IMR-90 (cell line): ENCODE measurements at regions not wholly inside any gene's neighbourhood (a gene's known extent, or its start where the extent isn't known, plus 50 kb on each side); places are given as distances from the start of the nearest gene placed in this dataset.
A peak's percentile ranks its signal among the peaks of the same experiment; 100 is the strongest.

Source experiments
- ATAC-seq: fragments of 200-7000 bp; cut with Tn5 transposase; 2 replicates; pipeline ENCODE4 v1.9.1; 2020; ENCODE audit warnings: low read depth, mild to moderate bottlenecking, moderate library complexity
- BruUV-seq: library from RNA; stranded (reverse); fragments of 400-500 nt; replicated peaks from 2 replicates; lab custom pipeline; 2021; lab: Mats Ljungman, UMichigan
- CTCF ChIA-PET: fragments of 300-600 bp; formaldehyde crosslinking; extraction: SDS; loops from one replicate; lab custom pipeline; 2021; ENCODE audit warnings: antibody characterized with exemption; lab: Yijun Ruan, JAX
- POLR2A ChIA-PET: fragments of 300-600 bp; sonication (Branson Sonifier 250); formaldehyde crosslinking; loops from one replicate; lab custom pipeline; 2022; ENCODE audit warnings: antibody characterized with exemption; ENCODE audit not compliant: unreplicated experiment; lab: Charles Lee
- DNase-seq: peaks from one replicate; pipeline ENCODE4 v3.0.0; 2013
- H2AFZ ChIP-seq: replicated peaks from 2 replicates; pipeline ENCODE3; 2013; ENCODE audit warnings: low read length, mild to moderate bottlenecking; ENCODE audit not compliant: poor library complexity
- H2AK5ac ChIP-seq: 2 replicates; pipeline ENCODE4 v1.6.1; 2013; ENCODE audit warnings: low read depth, low read length, inconsistent platforms
- H2AK9ac ChIP-seq: replicated peaks from 2 replicates; pipeline ENCODE3; 2013; ENCODE audit warnings: mild to moderate bottlenecking, low read depth, low read length, moderate library complexity; ENCODE audit not compliant: poor library complexity
- H2BK120ac ChIP-seq: 2 replicates; pipeline ENCODE4 v1.6.1; 2013; ENCODE audit warnings: low read depth, low read length, inconsistent platforms
- H2BK15ac ChIP-seq: 3 replicates; pipeline ENCODE4 v1.6.1; 2013; ENCODE audit warnings: low read depth, low read length, inconsistent platforms
- H2BK20ac ChIP-seq: 2 replicates; pipeline ENCODE4 v1.6.1; 2013; ENCODE audit warnings: low read depth, mild to moderate bottlenecking, inconsistent platforms, low read length, moderate library complexity
- H2BK5ac ChIP-seq: 2 replicates; pipeline ENCODE4 v1.6.1; 2013; ENCODE audit warnings: mild to moderate bottlenecking, low read depth, low read length, inconsistent platforms; ENCODE audit not compliant: poor library complexity, severe bottlenecking
- H3K14ac ChIP-seq: replicated peaks from 2 replicates; pipeline ENCODE4 v1.6.1; 2013; ENCODE audit warnings: low read depth, low read length, inconsistent platforms
- H3K18ac ChIP-seq: 2 replicates; pipeline ENCODE4 v1.6.1; 2013; ENCODE audit warnings: low read depth, low read length, control low read depth
- H3K23ac ChIP-seq: 2 replicates; pipeline ENCODE4 v1.6.1; 2013; ENCODE audit warnings: low read depth, low read length, inconsistent platforms
- H3K27ac ChIP-seq: 2 replicates; pipeline ENCODE4 v1.5.1; 2013; ENCODE audit warnings: mild to moderate bottlenecking, control low read depth, low read length; ENCODE audit not compliant: insufficient read depth
- H3K27me3 ChIP-seq: 2 replicates; pipeline ENCODE4 v1.6.1; 2013; ENCODE audit warnings: low read length; ENCODE audit not compliant: control insufficient read depth, insufficient read depth
- H3K36me3 ChIP-seq: 2 replicates; pipeline ENCODE4 v1.6.1; 2013; ENCODE audit warnings: low read length, mixed read lengths; ENCODE audit not compliant: control insufficient read depth, insufficient read depth
- H3K4ac ChIP-seq: 2 replicates; pipeline ENCODE4 v1.6.1; 2013; ENCODE audit warnings: low read depth, low read length, inconsistent platforms
- H3K4me1 ChIP-seq: 2 replicates; pipeline ENCODE4 v1.6.1; 2013; ENCODE audit warnings: low read length, mixed read lengths; ENCODE audit not compliant: control insufficient read depth, insufficient read depth
- H3K4me2 ChIP-seq: 2 replicates; pipeline ENCODE4 v1.6.1; 2013; ENCODE audit warnings: low read depth, mild to moderate bottlenecking, control low read depth, low read length, moderate library complexity
- H3K4me3 ChIP-seq: 2 replicates; pipeline ENCODE4 v1.5.1; 2013; ENCODE audit warnings: low read depth, mild to moderate bottlenecking, control low read depth, low read length, moderate library complexity; ENCODE audit not compliant: insufficient read depth
- H3K56ac ChIP-seq: 2 replicates; pipeline ENCODE4 v1.6.1; 2013; ENCODE audit warnings: low read length, inconsistent platforms; ENCODE audit not compliant: insufficient read depth; ENCODE audit errors: extremely low read depth
- H3K79me1 ChIP-seq, 2 experiments: 2 replicates each; pipeline ENCODE4 v1.6.1; 2013; ENCODE audit warnings: low read length in 2 of 2, inconsistent platforms in 1 of 2, low read depth in 1 of 2
- H3K9ac ChIP-seq: 2 replicates; pipeline ENCODE4 v1.6.1; 2013; ENCODE audit warnings: low read depth, low read length, control low read depth
- H3K9me1 ChIP-seq: 2 replicates; pipeline ENCODE4 v1.6.1; 2013; ENCODE audit warnings: low read length, inconsistent platforms; ENCODE audit not compliant: insufficient read depth
- H3K9me3 ChIP-seq: 2 replicates; pipeline ENCODE4 v1.6.1; 2013; ENCODE audit warnings: low read length; ENCODE audit not compliant: control insufficient read depth, insufficient read depth
- H4K20me1 ChIP-seq: 2 replicates; pipeline ENCODE4 v1.6.1; 2013; ENCODE audit warnings: low read length, inconsistent platforms; ENCODE audit not compliant: insufficient read depth
- H4K5ac ChIP-seq: 2 replicates; pipeline ENCODE4 v1.6.1; 2013; ENCODE audit warnings: mild to moderate bottlenecking, low read depth, low read length, control low read depth
- H4K8ac ChIP-seq, 2 experiments: 2 replicates each; pipeline ENCODE4 v1.6.1; 2013; ENCODE audit warnings: low read depth in 2 of 2, low read length in 2 of 2, control low read depth in 1 of 2, inconsistent platforms in 1 of 2
- H4K91ac ChIP-seq: 2 replicates; pipeline ENCODE4 v1.6.1; 2013; ENCODE audit warnings: low read depth, low read length, inconsistent platforms; ENCODE audit not compliant: insufficient read depth
- BHLHE40 ChIP-seq: fragments of 150-350 bp; IDR thresholded peaks from 2 replicates; pipeline ENCODE4 v1.6.1; 2016; ENCODE audit warnings: mild to moderate bottlenecking, low read depth, low read length
- CEBPB ChIP-seq: IDR thresholded peaks from 2 replicates; pipeline ENCODE4 v1.6.1; 2012; ENCODE audit warnings: low read depth, low read length, improper control_type of control experiment
- CHD1 ChIP-seq: IDR thresholded peaks from 2 replicates; pipeline ENCODE4 v1.6.1; 2012; ENCODE audit warnings: low read depth, low read length, improper control_type of control experiment
- MAFK ChIP-seq: IDR thresholded peaks from 2 replicates; pipeline ENCODE4 v1.6.1; 2012; ENCODE audit warnings: low read depth, low read length, improper control_type of control experiment
- NFE2L2 ChIP-seq: fragments of 150-350 bp; IDR thresholded peaks from 2 replicates; pipeline ENCODE4 v1.6.1; 2016; ENCODE audit warnings: low read depth, mild to moderate bottlenecking, low read length
- RAD21 ChIP-seq: IDR thresholded peaks from 2 replicates; pipeline ENCODE4 v1.6.1; 2012; ENCODE audit warnings: low read length, improper control_type of control experiment
- SMC3 ChIP-seq: fragments of 150-350 bp; IDR thresholded peaks from 2 replicates; pipeline ENCODE4 v1.6.1; 2016; ENCODE audit warnings: low read depth, mild to moderate bottlenecking, antibody characterized with exemption, low read length, moderate library complexity
- WGBS, 2 experiments: methylation state at CpG; one replicate each; pipeline versions ENCODE4 v1.1.5 to v1.1.7; 2013; ENCODE audit warnings: missing lambda C conversion rate in 2 of 2; ENCODE audit not compliant: insufficient read length in 1 of 2; ENCODE audit errors: extremely low coverage in 2 of 2; 5-methylcytosine and 5-hydroxymethylcytosine counted together
- dilution Hi-C: fragments of 300-500 bp; cut with HindIII; formaldehyde crosslinking; loops from one replicate; pipeline ENCODE4 v1.14.3; 2018; ENCODE audit warnings: low sequenced_read_pairs; ENCODE audit not compliant: unreplicated experiment
- in situ Hi-C: fragments of 300-500 bp; cut with MboI; formaldehyde crosslinking; loops from 3 replicates; pipeline ENCODE4 v1.14.3; 2019; ENCODE audit warnings: low sequenced_read_pairs, inconsistent platforms, mixed read lengths
- intact Hi-C: fragments of 100-400 bp; cut with micrococcal nuclease; formaldehyde crosslinking; loops from 2 replicates; pipeline ENCODE4 v1.10.0; 2022
- TF ChIP-seq, protein P1 (sequence below): fragments of 150-350 bp; IDR thresholded peaks from 2 replicates; pipeline ENCODE4 v1.6.1; 2017; ENCODE audit warnings: mild to moderate bottlenecking, antibody characterized with exemption, low read length, low read depth
- TF ChIP-seq, protein P2 (sequence below): conservative IDR thresholded peaks from 2 replicates; pipeline ENCODE4 v1.5.1; 2012; ENCODE audit warnings: mild to moderate bottlenecking, low read depth, low read length, improper control_type of control experiment

DNA sequence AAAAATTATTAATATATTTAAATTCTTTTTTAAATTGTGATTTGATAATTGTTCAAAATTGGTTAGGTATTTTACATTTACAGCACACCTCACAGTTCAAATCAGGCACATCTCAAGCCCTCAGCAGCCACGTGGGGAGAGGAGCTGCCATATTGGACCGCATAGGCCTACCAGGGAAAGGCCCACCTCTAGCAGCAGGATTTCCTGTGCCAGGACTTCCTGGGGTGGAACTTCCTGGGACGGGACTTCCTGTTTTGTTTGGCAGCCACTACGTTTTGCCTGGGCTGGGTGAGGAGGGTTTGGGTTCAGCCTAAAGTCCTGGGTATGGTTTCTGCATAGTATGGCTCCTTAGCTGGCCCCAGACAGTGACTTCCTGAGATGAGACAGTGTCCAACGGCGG is 298.5 kb upstream of the FOXF1 start:
- no peak overlapping the region for H4K8ac ChIP-seq
- DNase-seq (no peak), ATAC-seq (no peak)
- no peak overlapping the region for H3K9ac ChIP-seq
- peaks cover 19% of the 10 kb centered on the region for H3K4me1 ChIP-seq
- dilution Hi-C loops (no loop called here), intact Hi-C loops (no loop called here), in situ Hi-C loops (no loop called here)
- no peaks in the 10 kb centered on the region for H3K27me3 ChIP-seq
- H4K91ac ChIP-seq = peak overlapping the region; percentile 36; the same call in 1 of the 2 replicates
- ChIA-PET CTCF (no interaction called here), POLR2A (no interaction called here)
- H4K5ac ChIP-seq = no peak overlapping the region
- H2BK120ac ChIP-seq = no peak overlapping the region
- no peak overlapping the region for H3K4me3 ChIP-seq
- H4K20me1 ChIP-seq = no peaks in the 10 kb centered on the region
- H3K27ac ChIP-seq = no peak overlapping the region
- H3K4ac ChIP-seq = no peak overlapping the region
- H3K4me2 ChIP-seq = no peak overlapping the region
- peaks cover 0 to 5% of the 10 kb centered on the region in 2 experiments; a peak in 1 of 4 replicates for H3K79me1 ChIP-seq
- H3K23ac ChIP-seq = no peak overlapping the region
- no peak overlapping the region for H2BK5ac ChIP-seq
- no peak for TF ChIP-seq MAFK
- TF ChIP-seq, protein P1, sequence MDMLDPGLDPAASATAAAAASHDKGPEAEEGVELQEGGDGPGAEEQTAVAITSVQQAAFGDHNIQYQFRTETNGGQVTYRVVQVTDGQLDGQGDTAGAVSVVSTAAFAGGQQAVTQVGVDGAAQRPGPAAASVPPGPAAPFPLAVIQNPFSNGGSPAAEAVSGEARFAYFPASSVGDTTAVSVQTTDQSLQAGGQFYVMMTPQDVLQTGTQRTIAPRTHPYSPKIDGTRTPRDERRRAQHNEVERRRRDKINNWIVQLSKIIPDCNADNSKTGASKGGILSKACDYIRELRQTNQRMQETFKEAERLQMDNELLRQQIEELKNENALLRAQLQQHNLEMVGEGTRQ = no peak
- no peak for TF ChIP-seq RAD21
- no peak for TF ChIP-seq CEBPB
- TF ChIP-seq SMC3 = no peak
- TF ChIP-seq NFE2L2 = no peak
- no peak for TF ChIP-seq CHD1
- TF ChIP-seq, protein P2, sequence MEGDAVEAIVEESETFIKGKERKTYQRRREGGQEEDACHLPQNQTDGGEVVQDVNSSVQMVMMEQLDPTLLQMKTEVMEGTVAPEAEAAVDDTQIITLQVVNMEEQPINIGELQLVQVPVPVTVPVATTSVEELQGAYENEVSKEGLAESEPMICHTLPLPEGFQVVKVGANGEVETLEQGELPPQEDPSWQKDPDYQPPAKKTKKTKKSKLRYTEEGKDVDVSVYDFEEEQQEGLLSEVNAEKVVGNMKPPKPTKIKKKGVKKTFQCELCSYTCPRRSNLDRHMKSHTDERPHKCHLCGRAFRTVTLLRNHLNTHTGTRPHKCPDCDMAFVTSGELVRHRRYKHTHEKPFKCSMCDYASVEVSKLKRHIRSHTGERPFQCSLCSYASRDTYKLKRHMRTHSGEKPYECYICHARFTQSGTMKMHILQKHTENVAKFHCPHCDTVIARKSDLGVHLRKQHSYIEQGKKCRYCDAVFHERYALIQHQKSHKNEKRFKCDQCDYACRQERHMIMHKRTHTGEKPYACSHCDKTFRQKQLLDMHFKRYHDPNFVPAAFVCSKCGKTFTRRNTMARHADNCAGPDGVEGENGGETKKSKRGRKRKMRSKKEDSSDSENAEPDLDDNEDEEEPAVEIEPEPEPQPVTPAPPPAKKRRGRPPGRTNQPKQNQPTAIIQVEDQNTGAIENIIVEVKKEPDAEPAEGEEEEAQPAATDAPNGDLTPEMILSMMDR = no peak
- TF ChIP-seq BHLHE40 = no peak
- H3K56ac ChIP-seq = no peak overlapping the region
- no peaks in the 10 kb centered on the region for H3K36me3 ChIP-seq
- H3K9me3 ChIP-seq = no peaks in the 10 kb centered on the region
- no peak overlapping the region for H2BK15ac ChIP-seq
- no peak overlapping the region for H2BK20ac ChIP-seq
- no TSS peak for BruUV-seq
- peak overlapping the region; percentile 28 for H2AFZ ChIP-seq
- 0 out of 2 replicates have a peak overlapping the region, but pooled peaks have one; percentile 5 for H3K14ac ChIP-seq
- no peak overlapping the region for H3K18ac ChIP-seq
- H2AK5ac ChIP-seq = no peak overlapping the region
- peaks cover 28% of the 10 kb centered on the region for H3K9me1 ChIP-seq
- WGBS, 2 experiments = 100% methylated on average over 1 of the region's 6 CpGs; no CpG with 5 or more reads in 1 of the 2 experiments
- no peak overlapping the region for H2AK9ac ChIP-seq
